HUES64 (cell line): ENCODE measurements at regions not wholly inside any gene's neighbourhood (a gene's known extent, or its start where the extent isn't known, plus 50 kb on each side); places are given as distances from the start of the nearest gene placed in this dataset.

Experiments used
- H3K27ac ChIP-seq: 2 replicates; pipeline ENCODE4 v1.7.0; 2013; ENCODE audit warnings: low read depth, low read length, inconsistent platforms
- H3K27me3 ChIP-seq: 2 replicates; pipeline ENCODE4 v1.6.1; 2013; ENCODE audit warnings: mild to moderate bottlenecking, low read length; ENCODE audit not compliant: insufficient read depth
- H3K36me3 ChIP-seq: 2 replicates; pipeline ENCODE4 v1.6.1; 2013; ENCODE audit warnings: mild to moderate bottlenecking, low read length; ENCODE audit not compliant: insufficient read depth
- H3K4me1 ChIP-seq: 2 replicates; pipeline ENCODE4 v1.6.1; 2013; ENCODE audit warnings: mild to moderate bottlenecking, low read length, moderate library complexity; ENCODE audit not compliant: insufficient read depth
- H3K4me3 ChIP-seq: 2 replicates; pipeline ENCODE4 v1.5.1; 2013; ENCODE audit warnings: mild to moderate bottlenecking, low read length, moderate library complexity
- H3K9ac ChIP-seq: 2 replicates; pipeline ENCODE4 v1.6.1; 2013; ENCODE audit warnings: mild to moderate bottlenecking, low read depth, low read length
- H3K9me3 ChIP-seq: 2 replicates; pipeline ENCODE4 v1.6.1; 2013; ENCODE audit warnings: low read depth, low read length; ENCODE audit not compliant: insufficient read depth
- WGBS: fragments of 150-250, 120-280 bp; methylation state at CpG from one replicate; pipeline ENCODE4 v1.1.7; 2013; ENCODE audit warnings: missing lambda C conversion rate; 5-methylcytosine and 5-hydroxymethylcytosine counted together

DNA sequence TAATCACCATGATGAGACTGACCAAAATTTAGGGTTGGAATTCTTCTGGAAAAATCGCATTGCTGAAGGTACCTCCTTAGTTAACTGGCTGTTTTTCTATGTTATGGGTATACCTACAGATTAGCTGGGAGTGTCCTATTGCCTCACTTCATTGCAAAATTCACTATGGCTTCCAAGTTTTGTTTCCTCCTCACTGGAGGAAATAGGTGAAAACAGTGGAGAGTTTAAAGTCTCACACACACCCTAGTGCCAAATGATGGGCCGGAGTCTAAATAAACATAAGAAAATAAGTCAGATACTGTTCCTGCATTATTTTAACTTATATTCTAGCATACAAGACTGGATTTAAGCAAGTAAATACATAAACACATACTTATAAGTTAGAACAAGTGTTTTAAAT is 98.2 kb downstream of the AHR start:
- no peak overlapping the region for H3K4me3 ChIP-seq
- no peaks in the 10 kb centered on the region for H3K4me1 ChIP-seq
- H3K9ac ChIP-seq, result no peak overlapping the region
- 100% methylated on average over 2 of the region's 2 CpGs for WGBS
- H3K27me3 ChIP-seq, result no peaks in the 10 kb centered on the region
- H3K27ac ChIP-seq, result no peak overlapping the region
- peaks cover 33% of the 10 kb centered on the region for H3K9me3 ChIP-seq
- H3K36me3 ChIP-seq, result no peaks in the 10 kb centered on the region

DNA sequence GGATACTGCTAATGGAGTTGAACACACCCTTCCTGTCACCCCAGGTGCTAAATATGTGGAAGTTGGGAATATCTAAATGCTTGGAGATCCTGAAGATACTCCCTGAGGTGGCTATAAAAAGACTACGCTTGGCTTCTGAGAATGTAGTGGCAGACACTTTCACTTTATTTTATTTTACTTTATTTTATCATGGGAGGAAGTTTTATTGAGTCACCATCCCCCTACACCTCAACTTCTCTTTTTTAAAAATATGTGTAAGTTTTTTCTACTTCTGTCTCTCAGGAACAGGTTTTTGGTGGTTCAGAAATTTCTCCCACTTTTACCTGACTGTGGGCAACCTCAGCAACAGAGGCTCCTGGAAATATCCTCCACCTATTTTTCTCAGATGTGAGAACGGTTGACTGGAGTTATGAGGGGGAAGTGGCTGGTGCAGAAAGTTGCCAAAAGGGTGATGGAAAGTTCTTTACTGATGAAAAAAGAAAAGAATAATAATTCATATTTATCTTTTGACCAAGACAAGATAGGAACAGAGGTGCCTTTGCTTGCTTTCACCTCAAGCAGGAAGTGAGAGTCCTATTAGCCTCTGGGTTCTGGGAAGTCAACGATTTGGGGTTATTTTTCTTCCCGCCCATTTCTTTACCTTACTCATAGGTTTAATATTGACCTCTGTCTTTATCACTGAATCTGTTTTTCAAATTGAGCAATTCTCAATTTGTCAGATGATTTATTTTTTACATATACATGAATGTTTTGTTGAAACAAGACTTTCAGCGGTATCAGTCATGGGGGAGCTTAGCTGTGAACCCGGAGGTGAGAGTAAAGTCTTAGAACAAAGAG is 103.6 kb downstream of the AHR start:
- H3K9me3 ChIP-seq, result no peaks in the 10 kb centered on the region
- H3K9ac ChIP-seq, result no peak overlapping the region

GRCh38 chr7:17402628-17403278 is 104.3 kb downstream of the AHR start:
- Histone ChIP-seq H3K4me1 (no peaks in the 10 kb centered on the region), H3K27ac (no peak overlapping the region), H3K4me3 (no peak overlapping the region), H3K27me3 (no peaks in the 10 kb centered on the region), H3K9me3 (no peaks in the 10 kb centered on the region), H3K36me3 (no peaks in the 10 kb centered on the region), H3K9ac (no peak overlapping the region)
- 94% methylated on average over 9 of the region's 9 CpGs for WGBS

More for the DNA sequence above, 103.6 kb downstream of the AHR start:
- H3K27me3 ChIP-seq, result no peaks in the 10 kb centered on the region
- H3K27ac ChIP-seq, result no peak overlapping the region
- H3K4me1 ChIP-seq, result no peaks in the 10 kb centered on the region
- no peak overlapping the region for H3K4me3 ChIP-seq
- H3K36me3 ChIP-seq, result no peaks in the 10 kb centered on the region
- WGBS, result 94% methylated on average over 4 of the region's 6 CpGs

DNA sequence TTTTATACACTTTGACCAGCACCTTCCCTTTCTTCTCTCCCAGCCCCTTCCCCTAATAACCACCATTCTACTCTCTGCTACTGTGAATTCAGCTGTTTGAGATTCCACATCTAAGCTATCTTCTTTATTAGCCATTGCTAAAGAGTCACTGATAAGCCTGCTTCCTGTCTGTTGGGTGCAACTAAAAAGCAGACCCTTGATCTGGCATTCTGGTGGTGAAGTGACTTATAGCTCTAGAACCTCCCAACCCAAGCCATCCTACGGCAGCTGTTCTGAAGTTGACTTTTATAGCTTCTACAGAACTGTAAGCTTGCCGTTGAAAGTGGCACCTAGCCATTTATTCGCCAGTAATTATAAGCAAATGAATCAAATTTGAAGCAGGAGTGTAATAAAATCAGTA is 105.6 kb downstream of the AHR start:
- H3K4me1 ChIP-seq, result no peaks in the 10 kb centered on the region

GRCh38 chr7:17405786-17406185 is 107.3 kb downstream of the AHR start:
- Histone ChIP-seq H3K9me3 (no peaks in the 10 kb centered on the region), H3K27ac (no peak overlapping the region), H3K27me3 (no peaks in the 10 kb centered on the region), H3K4me3 (no peak overlapping the region), H3K9ac (no peak overlapping the region), H3K36me3 (no peaks in the 10 kb centered on the region), H3K4me1 (no peaks in the 10 kb centered on the region)
- 88% methylated on average over 8 of the region's 8 CpGs for WGBS

More for the DNA sequence above, 105.6 kb downstream of the AHR start:
- 99% methylated on average over 3 of the region's 3 CpGs for WGBS
- H3K4me3 ChIP-seq, result no peak overlapping the region
- no peaks in the 10 kb centered on the region for H3K9me3 ChIP-seq
- H3K27ac ChIP-seq, result no peak overlapping the region
- H3K9ac ChIP-seq, result no peak overlapping the region
- no peaks in the 10 kb centered on the region for H3K36me3 ChIP-seq
- H3K27me3 ChIP-seq, result no peaks in the 10 kb centered on the region

GRCh38 chr7:17406738-17407137 is 108.3 kb downstream of the AHR start:
- no peaks in the 10 kb centered on the region for H3K9me3 ChIP-seq
- H3K4me1 ChIP-seq, result no peaks in the 10 kb centered on the region
- WGBS, result 91% methylated on average over 3 of the region's 3 CpGs
- no peak overlapping the region for H3K27ac ChIP-seq
- no peak overlapping the region for H3K4me3 ChIP-seq
- H3K27me3 ChIP-seq, result no peaks in the 10 kb centered on the region
- H3K9ac ChIP-seq, result no peak overlapping the region
- H3K36me3 ChIP-seq, result no peaks in the 10 kb centered on the region

GRCh38 chr7:17407229-17407628 is 108.8 kb downstream of the AHR start:
- H3K9ac ChIP-seq, result no peak overlapping the region
- H3K27ac ChIP-seq, result no peak overlapping the region
- no peak overlapping the region for H3K4me3 ChIP-seq

DNA sequence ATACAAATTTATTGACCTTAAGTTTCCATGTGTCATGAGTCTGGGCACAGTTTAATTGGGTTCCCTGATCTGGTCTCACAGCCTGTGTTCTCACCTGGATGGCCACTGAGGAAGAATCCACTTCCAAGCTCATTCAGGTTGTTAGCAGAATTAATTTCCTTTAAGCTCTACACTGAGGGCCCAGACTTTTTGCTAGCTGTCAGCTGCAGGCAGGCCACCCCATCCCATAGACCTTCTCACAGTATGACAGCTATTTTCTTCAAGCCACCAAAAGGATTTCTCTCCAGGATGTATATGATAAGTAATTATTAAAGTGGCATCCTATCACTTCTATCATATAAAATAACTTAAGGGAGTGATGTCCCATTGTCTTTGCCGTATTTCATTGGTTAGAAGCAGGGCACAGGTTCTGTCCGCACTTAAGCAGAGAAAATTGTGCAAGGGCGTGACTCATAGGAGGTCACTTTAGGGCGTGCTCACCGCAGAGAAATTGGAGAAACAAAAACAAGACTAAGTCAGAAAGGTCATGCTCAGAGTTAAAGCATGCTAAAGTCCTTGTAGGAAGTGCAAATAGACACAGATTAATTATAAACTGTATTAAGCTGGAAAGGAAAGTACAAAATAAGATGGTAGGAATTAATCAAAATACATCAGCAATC is 109.9 kb downstream of the AHR start:
- Histone ChIP-seq H3K27ac (no peak overlapping the region), H3K36me3 (no peaks in the 10 kb centered on the region), H3K9ac (no peak overlapping the region), H3K4me1 (no peaks in the 10 kb centered on the region), H3K27me3 (no peaks in the 10 kb centered on the region), H3K4me3 (no peak overlapping the region), H3K9me3 (no peaks in the 10 kb centered on the region)
- WGBS, result 90% methylated on average over 5 of the region's 5 CpGs

More at GRCh38 chr7:17407229-17407628, 108.8 kb downstream of the AHR start:
- Histone ChIP-seq H3K36me3 (no peaks in the 10 kb centered on the region), H3K27me3 (no peaks in the 10 kb centered on the region), H3K9me3 (no peaks in the 10 kb centered on the region), H3K4me1 (no peaks in the 10 kb centered on the region)

GRCh38 chr7:17408904-17409290 is 110.4 kb downstream of the AHR start:
- H3K9ac ChIP-seq, result no peak overlapping the region
- H3K9me3 ChIP-seq, result no peaks in the 10 kb centered on the region
- 97% methylated on average over 4 of the region's 4 CpGs for WGBS
- no peak overlapping the region for H3K27ac ChIP-seq
- no peak overlapping the region for H3K4me3 ChIP-seq
- H3K27me3 ChIP-seq, result no peaks in the 10 kb centered on the region
- no peaks in the 10 kb centered on the region for H3K4me1 ChIP-seq
- H3K36me3 ChIP-seq, result no peaks in the 10 kb centered on the region

GRCh38 chr7:17411922-17412321 is 113.5 kb downstream of the AHR start:
- WGBS, result 100% methylated on average over 2 of the region's 3 CpGs
- no peaks in the 10 kb centered on the region for H3K27me3 ChIP-seq
- H3K4me3 ChIP-seq, result no peak overlapping the region
- no peaks in the 10 kb centered on the region for H3K9me3 ChIP-seq
- H3K9ac ChIP-seq, result no peak overlapping the region
- no peak overlapping the region for H3K27ac ChIP-seq
- no peaks in the 10 kb centered on the region for H3K4me1 ChIP-seq
- H3K36me3 ChIP-seq, result no peaks in the 10 kb centered on the region

DNA sequence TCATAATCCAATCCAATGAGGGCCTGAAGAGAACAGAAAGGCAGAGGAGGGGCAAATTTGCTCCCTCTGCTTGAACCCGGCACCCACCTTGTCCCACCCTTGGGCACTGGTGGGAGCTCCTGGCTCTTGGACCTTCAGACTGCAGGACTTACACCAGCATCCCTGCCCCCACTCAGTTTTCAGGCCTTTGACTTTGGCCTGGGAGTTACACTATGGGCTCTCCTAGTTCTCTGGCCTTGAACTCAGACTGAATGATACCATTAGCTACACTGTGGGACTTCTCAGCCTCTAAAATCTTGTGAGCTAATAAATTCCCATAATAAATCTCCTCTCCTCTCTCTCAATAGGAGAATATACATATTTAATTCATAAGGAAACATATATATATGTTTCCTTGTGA is 114.4 kb downstream of the AHR start:
- H3K27me3 ChIP-seq, result no peaks in the 10 kb centered on the region
- H3K36me3 ChIP-seq, result no peaks in the 10 kb centered on the region
- H3K9ac ChIP-seq, result no peak overlapping the region
- no peaks in the 10 kb centered on the region for H3K9me3 ChIP-seq
- H3K4me1 ChIP-seq, result no peaks in the 10 kb centered on the region
- WGBS, result 96% methylated on average over 1 of the region's 1 CpG
- H3K27ac ChIP-seq, result no peak overlapping the region
- no peak overlapping the region for H3K4me3 ChIP-seq
